Fibroblast of gingiva (primary cell): ENCODE measurements at regions not wholly inside any gene's neighbourhood (a gene's known extent, or its start where the extent isn't known, plus 50 kb on each side); places are given as distances from the start of the nearest gene placed in this dataset.

Experiments
- DNase-seq: peaks from one replicate; pipeline ENCODE4 v3.0.0-alpha.2; 2011; ENCODE audit warnings: low read depth

DNA sequence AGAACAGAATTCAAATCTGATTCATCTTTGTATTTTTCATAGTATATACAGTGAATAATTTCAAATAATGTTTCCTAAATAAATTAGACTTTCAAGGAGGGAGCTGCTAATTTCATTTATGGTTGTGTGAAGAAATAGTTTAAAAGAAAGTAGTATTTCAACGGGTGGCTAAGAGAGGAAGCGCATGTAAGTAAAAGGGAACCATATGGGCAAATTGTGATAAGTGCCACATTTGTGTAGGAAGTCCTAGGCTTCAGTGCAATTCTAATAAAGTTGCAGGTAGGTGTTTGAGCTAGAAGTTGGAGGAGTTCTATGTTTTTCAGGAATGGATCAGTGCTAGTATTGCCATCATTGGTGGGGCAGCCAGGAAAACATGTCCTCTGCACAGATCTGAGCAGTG, 178.8 kb upstream of the PRDM1 start:
- DNase-seq = no peak

DNA sequence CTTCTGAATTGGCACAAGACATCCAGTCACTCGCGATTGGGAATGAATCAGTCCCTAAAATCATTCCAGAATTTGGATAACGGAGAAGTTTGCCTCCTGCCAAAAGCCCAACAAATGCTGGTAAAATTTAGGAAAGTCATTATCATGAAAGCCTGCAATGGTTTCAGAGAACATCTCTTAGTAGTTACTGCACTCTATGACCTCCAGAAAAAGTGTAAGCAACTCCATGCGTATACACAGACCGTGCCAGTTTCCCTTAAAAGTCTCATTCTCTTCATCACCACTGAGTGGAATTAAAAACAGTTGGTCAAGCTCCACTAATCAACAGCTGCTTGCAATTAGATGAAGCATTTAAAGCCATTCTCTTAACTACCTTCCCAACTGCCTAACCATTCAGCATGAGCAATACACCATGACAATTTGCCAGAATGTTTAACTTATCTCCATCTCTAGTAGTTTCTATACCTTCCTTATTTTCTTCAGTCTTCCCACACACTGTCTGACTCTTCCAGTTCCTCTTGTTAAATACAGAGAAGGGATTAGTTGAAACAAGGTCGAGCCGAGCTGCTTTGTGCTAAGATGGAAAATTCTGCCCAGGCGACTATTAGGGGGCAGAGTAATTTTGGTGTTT, 183.6 kb upstream of the PRDM1 start:
- peak; percentile 76 for DNase-seq

DNA sequence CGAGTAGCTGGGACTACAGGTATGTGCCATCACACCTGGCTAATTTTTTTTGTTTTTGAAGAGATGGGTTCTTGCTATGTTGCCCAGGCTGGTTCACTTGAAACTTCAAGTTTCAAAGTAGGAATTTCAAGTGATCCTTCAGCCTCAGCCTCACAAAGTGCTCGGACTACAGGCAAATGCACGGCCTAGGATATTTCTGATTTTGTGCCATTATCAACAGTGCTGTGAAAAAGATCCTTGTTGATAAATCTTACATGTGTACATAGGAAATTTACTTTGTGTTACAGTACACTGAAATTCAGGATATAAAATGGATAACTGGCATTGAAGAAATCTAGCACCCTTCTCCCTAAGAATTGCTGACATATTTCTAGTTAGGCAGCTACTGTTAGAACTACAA, 184.6 kb upstream of the PRDM1 start:
- DNase-seq = no peak

DNA sequence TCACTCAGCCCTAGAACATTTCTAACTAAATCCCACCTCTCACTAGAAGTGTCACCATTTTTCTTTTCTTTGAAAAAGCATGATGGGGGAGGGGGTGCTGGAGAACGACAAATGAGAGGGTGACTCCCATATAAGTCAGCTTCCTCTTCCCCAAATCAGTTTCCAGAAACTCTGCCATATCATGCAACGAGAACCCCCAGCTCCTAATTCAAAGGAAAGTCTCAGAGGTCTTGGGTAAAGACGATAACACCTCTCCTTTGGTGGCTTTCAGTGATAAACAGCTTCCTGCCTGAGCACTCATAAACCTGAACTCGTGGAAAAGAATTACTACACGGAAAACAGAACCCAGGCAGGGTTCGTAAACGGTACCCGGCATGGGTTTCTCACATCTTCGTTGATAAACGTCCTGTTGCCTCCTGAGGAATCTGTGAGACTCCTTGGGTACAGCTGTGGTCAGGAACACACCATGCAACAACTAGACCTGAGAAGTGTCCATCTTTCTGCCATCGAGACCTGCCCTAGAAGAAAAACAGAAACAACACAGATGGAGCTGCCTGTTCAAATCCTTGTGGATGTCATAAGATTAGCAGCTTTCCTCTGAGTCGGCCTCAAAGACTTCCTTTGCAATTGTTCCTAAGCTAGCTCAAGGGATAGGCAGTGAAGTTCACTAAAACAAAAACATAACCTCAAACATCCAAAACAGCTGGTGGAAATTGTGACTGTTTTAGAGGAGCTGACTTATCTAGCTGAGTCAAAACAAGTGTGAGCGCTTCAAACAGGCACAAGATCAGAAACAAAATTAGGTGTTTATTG, 185.8 kb upstream of the PRDM1 start:
- peak; percentile 80 for DNase-seq

GRCh38 chr6:105898286-105898685, 187.8 kb upstream of the PRDM1 start:
- no peak for DNase-seq

GRCh38 chr6:105897131-105897530, 189.0 kb upstream of the PRDM1 start:
- DNase-seq = no peak

- no peak for DNase-seq
These were observed 189.4 kb upstream of the PRDM1 start for GRCh38 chr6:105896821-105897095.

- DNase-seq = no peak
These were observed 189.9 kb upstream of the PRDM1 start for GRCh38 chr6:105896052-105896820.

DNA sequence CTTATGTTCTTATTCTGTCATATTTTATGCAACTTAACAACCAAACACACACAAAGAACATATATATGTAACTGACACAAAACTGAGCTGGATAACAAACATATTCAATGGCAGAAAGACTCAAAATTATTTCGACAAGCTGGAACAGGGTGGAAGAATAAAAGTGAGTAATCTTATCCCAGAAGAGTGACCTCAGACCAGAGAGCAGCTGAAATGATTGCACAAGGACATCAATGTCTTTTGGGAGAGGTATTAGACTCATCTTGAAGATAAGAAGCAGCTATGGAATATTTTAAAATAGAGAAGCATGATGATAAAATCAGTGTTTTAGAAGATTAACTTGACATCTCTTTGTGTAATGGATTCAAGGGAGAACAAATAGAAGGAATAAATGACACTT, 191.6 kb upstream of the PRDM1 start:
- no peak for DNase-seq

GRCh38 chr6:105893741-105894140, 192.4 kb upstream of the PRDM1 start:
- DNase-seq = no peak

DNA sequence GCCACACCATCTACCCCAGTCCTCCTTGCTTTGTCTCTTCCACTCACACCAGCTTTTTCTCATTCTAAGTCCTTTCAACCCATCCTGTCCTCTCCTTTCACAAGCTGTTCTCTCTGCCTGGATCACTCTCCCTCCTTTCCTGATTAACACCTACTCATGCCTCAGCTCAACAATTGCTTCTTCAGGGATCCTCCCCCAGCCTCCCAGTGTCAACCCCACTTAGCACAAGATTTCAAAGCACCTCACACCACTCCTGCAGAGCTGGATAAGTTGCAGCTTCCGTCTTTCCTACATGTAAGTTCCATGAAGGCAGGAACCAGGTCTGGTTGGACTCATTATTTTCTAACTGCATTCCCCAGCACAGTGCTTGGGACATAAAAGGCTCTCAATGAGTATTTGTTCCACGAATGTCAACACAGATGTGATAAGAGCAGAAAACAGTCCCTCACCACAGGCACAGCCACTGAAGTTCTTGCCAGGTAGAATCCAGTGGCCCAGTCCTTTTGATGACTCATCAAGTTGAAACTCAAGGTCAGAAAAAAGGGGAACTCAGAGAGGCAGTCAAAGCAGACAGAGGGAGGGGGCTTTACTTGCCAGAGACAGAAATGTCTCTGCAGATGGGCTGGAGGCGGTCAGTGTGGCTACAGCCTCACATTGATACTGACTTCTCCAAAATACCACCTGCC, 193.4 kb upstream of the PRDM1 start:
- DNase-seq = no peak

DNA sequence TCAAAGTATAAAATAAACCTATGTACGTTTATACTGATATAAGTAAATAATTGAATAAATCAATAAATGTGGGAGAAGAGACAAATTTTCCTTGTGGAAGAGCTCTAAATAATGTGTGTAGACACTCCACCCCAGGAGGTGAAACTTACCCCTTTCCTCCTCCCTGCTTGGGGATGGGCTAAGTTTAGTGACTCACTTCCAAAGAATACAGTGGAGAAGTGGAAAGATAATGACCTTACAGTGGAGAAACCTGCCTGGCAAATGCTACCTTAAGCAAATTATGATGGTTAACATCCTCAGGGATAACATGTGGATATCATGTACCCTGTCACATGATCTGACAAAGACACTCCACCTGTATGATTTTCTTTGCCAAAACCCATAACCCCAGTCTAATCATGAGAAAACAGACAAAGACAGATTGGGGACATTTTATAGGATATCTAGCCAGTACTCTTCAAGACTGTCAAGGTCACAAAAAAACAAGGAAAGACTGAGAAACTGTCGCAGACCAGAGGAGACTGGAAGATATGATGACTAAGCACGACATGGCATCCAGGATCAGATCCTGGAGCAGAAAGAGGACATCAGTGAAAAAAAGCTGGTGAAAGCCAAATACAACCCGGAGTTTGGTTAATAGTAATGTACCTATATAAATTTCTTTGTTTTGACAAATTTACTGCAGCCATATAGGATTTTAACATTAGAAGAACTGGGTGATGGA, 195.5 kb upstream of the PRDM1 start:
- no peak for DNase-seq

- no peak for DNase-seq
These were observed 196.2 kb upstream of the PRDM1 start for GRCh38 chr6:105889902-105890301.

DNA sequence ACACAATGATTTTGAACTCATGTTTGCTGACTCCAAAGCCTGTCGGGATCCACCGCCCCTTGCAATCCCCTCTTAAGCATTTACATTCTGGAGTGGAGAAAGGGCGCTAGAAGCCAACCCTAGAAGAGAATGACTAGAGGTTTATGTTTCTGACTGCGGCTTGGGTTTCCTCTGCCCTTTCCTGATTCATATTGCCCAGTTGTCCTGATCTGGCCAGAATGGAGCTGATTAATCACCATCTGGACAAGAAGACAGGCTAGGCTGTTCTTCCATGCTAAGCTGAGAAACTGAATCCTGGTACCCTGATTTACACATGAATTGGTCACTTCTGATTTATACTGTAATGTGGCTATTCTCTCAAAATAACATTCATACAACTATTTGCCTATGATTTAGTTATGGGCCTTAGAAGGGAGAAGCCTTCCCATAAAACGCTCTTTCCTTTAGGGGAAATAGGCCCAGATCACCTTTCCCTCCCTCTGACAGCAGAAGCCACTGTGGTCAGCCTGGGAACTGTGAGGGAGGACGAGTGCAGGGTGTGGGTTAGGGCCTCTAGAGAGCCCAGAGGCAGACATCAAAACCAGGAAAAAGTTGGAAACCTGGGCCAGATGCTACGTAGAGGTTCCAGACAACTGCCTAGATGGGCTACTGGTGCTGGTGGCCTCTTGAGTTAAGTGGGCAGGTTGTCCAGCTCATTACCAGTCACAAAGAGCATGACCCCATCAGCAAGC, 199.2 kb upstream of the PRDM1 start:
- peak; percentile 76 for DNase-seq

DNA sequence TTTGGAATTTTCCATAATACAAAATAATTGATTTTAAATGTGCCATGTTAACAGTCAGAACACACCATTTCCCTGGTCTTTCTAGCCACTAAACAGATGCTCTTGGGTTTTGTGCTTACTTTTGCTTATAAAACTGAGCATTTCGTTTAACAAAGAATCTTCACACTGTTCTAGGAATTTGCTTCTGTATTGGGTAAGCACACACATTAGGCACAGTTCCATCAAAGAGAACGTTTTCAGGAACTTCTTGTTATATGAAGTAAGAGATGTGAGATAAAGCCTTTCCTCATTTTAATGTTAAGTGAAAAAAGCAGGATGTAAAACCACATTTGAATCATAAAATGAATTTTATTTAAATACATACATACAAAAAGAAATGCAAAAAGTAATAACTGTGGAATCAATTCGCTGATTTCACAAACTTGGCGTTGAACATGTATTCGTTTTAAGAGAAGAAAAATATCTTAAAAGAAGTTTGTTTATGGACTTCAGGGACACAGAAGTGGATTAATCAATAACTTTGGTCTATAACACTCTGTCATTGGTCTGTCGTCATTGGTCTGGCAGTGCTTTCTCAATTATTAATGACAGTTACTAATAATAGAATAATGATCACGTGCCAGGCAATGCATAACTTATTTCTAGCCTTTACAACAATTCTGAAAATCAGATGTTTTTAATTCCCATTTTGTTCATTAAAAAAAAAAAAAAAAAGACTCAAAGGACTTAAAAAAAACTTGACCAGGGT, 199.9 kb upstream of the PRDM1 start:
- DNase-seq = no peak

DNA sequence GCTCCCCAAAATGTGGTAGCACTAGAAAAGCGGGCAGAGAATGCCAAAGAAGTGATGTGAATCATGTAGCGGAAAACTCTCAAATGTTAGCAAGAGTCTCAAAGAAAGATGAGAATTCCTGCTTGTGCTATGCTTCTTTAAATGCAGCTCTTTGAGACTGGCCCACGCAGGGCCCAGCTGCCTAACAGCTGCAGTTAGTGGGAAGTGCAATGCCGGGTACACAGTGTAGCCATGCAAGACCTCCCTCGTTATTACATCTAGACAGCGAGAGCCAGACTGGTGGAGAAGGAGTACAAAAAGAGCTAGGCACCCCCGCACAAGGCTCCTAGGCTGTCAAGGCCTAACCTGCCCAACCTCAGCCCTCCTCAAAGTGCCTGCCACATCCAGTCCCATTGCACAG, 201.7 kb upstream of the PRDM1 start:
- DNase-seq = no peak

DNA sequence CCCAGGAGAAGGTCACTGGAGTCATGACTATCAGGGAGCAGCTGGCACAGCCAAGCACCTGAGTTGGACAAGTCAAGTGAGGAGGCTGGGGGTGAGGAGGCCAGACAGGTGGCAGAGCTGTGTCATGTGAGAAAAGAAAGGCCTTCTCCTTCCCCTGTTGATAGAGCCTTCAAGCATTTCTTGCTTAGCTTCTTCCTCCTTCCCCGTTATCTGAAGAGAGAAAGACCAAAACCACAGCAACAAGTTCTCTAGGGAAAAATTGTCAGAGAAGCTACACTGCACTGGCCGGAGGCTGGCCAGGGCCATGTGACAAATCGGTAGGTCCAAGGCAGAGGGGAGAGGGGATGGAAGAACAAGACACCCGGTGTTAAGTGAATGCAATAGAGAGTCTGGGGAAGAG, 202.1 kb upstream of the PRDM1 start:
- DNase-seq = no peak

GRCh38 chr6:105882828-105883227, 203.3 kb upstream of the PRDM1 start:
- DNase-seq = no peak

DNA sequence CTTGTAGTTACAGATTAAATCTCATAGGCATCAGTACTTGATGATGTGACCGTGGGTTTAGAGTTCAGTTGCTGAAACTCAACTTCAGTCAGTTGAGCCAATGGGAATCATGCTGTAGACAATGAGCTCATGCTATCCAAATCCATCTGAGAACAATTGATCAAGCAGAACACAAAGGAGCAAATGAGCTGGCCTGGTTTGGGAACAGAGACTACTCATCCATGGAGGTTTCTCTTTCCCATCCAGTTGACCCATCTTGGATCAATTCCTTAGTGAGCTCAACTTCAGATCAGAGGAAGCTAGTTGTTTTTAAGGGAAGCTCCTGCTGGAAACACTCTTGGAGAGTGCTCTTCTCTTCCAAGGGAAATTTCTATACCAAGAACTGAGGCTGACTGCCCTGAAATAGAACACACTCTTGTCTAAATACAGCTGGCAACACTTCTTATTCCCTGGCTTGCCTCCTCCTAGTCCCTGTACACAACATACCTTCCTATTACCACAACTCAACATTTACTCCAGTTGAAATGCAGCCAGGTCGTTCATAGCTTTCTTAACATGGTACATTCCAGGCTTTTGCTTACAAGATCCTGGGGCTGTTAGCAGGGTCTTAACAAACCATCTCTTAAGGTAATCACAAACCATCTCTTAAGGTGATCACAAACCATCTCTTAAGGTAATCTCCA, 203.9 kb upstream of the PRDM1 start:
- peak; percentile 60 for DNase-seq

- DNase-seq = no peak
These were observed 204.5 kb upstream of the PRDM1 start for GRCh38 chr6:105881608-105882007.
